Neural crest cell (in vitro differentiated cells): ENCODE measurements at regions not wholly inside any gene's neighbourhood (a gene's known extent, or its start where the extent isn't known, plus 50 kb on each side); places are given as distances from the start of the nearest gene placed in this dataset.

ENCODE experiments used
- DNase-seq: peaks from one replicate; pipeline ENCODE4 v3.0.0; 2021; ENCODE audit warnings: low read depth, mixed read lengths, low spot score
- H3K27ac Mint-ChIP-seq: one replicate; pipeline ENCODE4 v1.8.0; 2021; ENCODE audit warnings: mild to moderate bottlenecking, mixed read lengths; ENCODE audit not compliant: unreplicated experiment
- H3K27me3 Mint-ChIP-seq: 2 replicates; pipeline ENCODE4 v1.8.0; 2021; ENCODE audit warnings: low read depth, mild to moderate bottlenecking, mixed read lengths
- H3K36me3 Mint-ChIP-seq: 2 replicates; pipeline ENCODE4 v1.8.0; 2021; ENCODE audit warnings: low read depth, mild to moderate bottlenecking, mixed read lengths
- H3K4me1 Mint-ChIP-seq: 2 replicates; pipeline ENCODE4 v1.8.0; 2021; ENCODE audit warnings: mixed read lengths
- H3K4me3 Mint-ChIP-seq: one replicate; pipeline ENCODE4 v1.8.0; 2021; ENCODE audit warnings: mild to moderate bottlenecking, mixed read lengths
- H3K9me3 Mint-ChIP-seq: 2 replicates; pipeline ENCODE4 v1.8.0; 2021; ENCODE audit warnings: mixed read lengths
- TF ChIP-seq, protein P1 (sequence below): fragments of 200-600 bp; sonication (generic); conservative IDR thresholded peaks from 2 replicates; pipeline ENCODE4 v1.5.0; 2021; ENCODE audit warnings: antibody characterized with exemption, mild to moderate bottlenecking

DNA sequence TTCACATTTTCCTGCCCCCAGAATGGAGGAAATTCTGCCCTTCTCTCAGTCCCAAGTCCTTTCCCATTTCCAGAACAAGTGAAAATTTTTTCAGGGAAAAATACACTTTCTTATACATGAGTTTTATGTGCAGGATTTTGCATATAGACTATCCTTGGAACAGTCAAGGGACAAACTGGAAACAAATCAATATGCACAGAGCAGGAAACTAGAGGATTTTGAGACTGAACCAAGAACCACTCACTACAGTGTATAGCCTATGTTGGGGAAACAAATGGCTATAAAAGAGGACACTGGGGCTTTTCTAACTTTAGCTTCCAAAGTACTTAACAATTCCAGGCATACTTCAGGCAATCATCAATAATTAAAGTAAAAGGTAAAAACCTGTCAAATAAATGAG, 1036.1 kb upstream of the ARRDC3 start:
- no peaks in the 10 kb centered on the region for H3K27me3 Mint-ChIP-seq
- H3K4me3 Mint-ChIP-seq, result no peak overlapping the region
- H3K36me3 Mint-ChIP-seq, result peaks cover 21% of the 10 kb centered on the region
- TF ChIP-seq, protein P1, sequence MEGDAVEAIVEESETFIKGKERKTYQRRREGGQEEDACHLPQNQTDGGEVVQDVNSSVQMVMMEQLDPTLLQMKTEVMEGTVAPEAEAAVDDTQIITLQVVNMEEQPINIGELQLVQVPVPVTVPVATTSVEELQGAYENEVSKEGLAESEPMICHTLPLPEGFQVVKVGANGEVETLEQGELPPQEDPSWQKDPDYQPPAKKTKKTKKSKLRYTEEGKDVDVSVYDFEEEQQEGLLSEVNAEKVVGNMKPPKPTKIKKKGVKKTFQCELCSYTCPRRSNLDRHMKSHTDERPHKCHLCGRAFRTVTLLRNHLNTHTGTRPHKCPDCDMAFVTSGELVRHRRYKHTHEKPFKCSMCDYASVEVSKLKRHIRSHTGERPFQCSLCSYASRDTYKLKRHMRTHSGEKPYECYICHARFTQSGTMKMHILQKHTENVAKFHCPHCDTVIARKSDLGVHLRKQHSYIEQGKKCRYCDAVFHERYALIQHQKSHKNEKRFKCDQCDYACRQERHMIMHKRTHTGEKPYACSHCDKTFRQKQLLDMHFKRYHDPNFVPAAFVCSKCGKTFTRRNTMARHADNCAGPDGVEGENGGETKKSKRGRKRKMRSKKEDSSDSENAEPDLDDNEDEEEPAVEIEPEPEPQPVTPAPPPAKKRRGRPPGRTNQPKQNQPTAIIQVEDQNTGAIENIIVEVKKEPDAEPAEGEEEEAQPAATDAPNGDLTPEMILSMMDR, result no peak
- H3K27ac Mint-ChIP-seq, result no peak overlapping the region
- peaks cover 24% of the 10 kb centered on the region for H3K9me3 Mint-ChIP-seq
- H3K4me1 Mint-ChIP-seq, result no peaks in the 10 kb centered on the region
- DNase-seq, result no peak

DNA sequence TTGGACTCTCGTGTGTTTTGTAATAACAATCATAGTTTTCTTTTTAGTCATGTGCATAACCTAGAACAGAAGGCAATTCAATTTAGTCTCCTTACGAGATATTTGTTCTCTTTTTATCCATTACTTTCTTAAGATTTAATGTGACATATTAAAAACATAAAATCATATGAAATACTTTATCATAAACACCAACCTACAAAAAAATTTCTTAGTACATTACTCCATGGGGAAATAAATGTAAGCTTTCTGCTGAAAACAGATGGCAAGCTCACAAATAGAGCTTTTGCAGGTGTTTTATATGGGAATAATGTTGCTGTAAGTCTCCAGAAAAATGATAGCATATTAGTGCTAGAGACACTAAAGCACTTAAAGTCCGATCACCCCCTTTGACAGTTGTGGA, 1035.2 kb upstream of the ARRDC3 start:
- Mint-ChIP-seq H3K4me3 (no peak overlapping the region), H3K27me3 (no peaks in the 10 kb centered on the region), H3K36me3 (peaks cover 17% of the 10 kb centered on the region), H3K4me1 (no peaks in the 10 kb centered on the region), H3K27ac (no peak overlapping the region), H3K9me3 (peaks cover 16% of the 10 kb centered on the region)
- TF ChIP-seq, protein P1, result no peak
- no peak for DNase-seq

DNA sequence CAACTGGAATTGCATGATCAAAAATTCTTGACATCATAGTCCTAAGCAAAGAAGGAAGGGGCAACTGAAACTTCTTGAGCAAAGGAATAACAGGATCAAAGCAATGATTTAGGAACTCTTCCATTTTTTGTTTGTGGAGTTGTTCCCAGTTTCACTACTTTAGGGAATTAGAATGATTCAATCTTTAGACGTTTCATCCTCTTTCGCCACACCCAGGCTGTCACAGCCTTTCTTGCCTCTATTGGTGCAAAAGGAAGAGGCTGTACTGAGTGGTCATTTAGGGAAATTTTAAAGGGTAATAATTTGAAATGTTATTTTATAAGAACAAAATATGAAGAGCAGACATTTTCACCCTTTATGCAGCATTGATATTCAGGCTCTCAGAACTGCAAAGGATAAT, 1026.0 kb upstream of the ARRDC3 start:
- Mint-ChIP-seq H3K27ac (no peak overlapping the region), H3K9me3 (no peaks in the 10 kb centered on the region), H3K4me1 (no peaks in the 10 kb centered on the region), H3K4me3 (no peak overlapping the region), H3K36me3 (no peaks in the 10 kb centered on the region), H3K27me3 (no peaks in the 10 kb centered on the region)
- TF ChIP-seq, protein P1, result no peak
- DNase-seq, result no peak

DNA sequence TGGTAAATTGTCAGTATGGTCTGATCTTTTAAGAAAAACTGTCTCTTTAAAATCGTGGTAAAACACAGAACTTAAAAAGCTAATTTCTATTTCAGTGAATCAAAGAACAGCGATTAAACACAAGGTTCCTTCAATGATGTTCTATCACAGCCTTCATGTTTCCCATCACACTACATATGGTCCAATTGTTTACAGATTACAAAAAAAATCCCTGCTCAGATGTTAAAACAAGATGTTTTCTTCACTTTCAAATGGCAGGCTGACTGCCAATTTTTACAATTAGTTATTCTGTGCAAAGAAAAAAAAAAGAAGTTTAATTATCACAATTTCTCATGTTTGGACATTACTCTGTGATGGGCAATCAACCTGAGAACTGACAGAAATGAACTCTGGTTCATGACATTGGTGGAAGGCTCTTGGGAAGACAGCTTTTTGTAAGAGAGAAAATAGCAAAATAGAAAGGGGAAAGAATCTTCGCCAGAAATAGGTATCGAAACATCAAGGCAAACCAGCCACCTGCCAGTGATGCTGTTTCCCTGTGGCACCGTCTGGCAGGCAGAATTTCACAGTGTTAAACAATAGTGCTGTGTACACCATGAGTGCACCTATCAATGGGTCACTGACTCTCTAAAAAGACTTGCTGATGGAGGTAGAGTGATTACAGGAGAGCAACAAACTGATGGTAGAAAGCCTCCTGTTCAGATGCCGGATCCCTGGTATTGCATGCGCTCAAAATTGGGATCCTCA, 1020.0 kb upstream of the ARRDC3 start:
- no peak overlapping the region for H3K4me3 Mint-ChIP-seq
- no peaks in the 10 kb centered on the region for H3K9me3 Mint-ChIP-seq
- TF ChIP-seq, protein P1, result no peak
- H3K4me1 Mint-ChIP-seq, result peaks cover 15% of the 10 kb centered on the region
- DNase-seq, result no peak
- no peaks in the 10 kb centered on the region for H3K36me3 Mint-ChIP-seq
- no peaks in the 10 kb centered on the region for H3K27me3 Mint-ChIP-seq
- no peak overlapping the region for H3K27ac Mint-ChIP-seq

DNA sequence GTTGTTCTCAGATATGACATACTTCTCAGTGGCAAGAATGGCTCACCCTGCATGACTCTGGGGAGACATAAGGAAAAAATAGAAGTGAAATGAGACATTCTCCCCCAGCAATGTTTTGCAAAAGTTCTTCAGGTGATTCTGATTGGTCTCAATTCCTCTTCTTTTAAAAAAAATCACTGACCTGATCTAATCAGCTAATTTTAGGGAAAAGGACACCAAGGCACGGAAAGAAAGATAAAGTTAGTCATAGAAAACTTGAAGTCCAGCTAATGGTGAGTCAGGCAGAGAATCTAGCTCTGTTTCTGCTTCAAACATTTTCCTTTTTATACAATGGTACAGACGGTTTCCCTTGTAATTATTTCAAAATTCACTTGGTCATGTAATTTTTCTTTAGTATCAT, 1018.9 kb upstream of the ARRDC3 start:
- Mint-ChIP-seq H3K9me3 (no peaks in the 10 kb centered on the region), H3K27ac (peak overlapping the region; percentile 43), H3K36me3 (no peaks in the 10 kb centered on the region), H3K27me3 (no peaks in the 10 kb centered on the region), H3K4me3 (no peak overlapping the region), H3K4me1 (peaks cover 15% of the 10 kb centered on the region)
- DNase-seq, result no peak
- TF ChIP-seq, protein P1, result no peak
